ENCODE measurements at regions not wholly inside any gene's neighbourhood (a gene's known extent, or its start where the extent isn't known, plus 50 kb on each side); places are given as distances from the start of the nearest gene placed in this dataset.

DNA sequence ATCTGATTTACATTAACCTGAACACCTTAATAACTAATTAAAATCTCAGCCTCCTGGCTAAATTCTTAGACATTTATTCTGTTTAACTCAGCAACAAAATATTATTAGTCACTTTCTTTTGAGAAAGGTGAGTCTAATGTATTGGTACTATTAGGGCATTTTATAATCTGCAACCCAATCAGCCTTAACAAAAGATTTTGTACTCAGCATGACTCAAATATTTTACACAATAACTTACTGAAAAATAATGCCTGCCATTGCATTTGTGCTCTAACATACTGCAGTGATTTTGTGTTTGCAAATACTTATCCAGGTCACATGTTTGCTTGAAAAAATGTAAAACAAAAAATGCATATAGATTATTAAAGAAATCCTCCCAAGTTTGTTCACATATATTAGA is 1129.9 kb downstream of the TAF11L14 start:
- in situ Hi-C loops (cut with HindIII; ENCODE audit: extremely low pct_ligation_motif_present, low pct_unique_long_range_greater_than_20kb) (no loop called here), intact Hi-C loops (cut with micrococcal nuclease; ENCODE audit: unreplicated experiment) (no loop called here)
- Histone ChIP-seq H3K27ac (ENCODE audit: extremely low read length, insufficient read depth, low read length) (no peak overlapping the region), H3K9me3 (ENCODE audit: low read length) (no peaks in the 10 kb centered on the region), H3K4me2 (ENCODE audit: low read depth, low read length) (no peak overlapping the region), H4K20me1 (ENCODE audit: insufficient read depth, low read length) (no peaks in the 10 kb centered on the region), H2AFZ (ENCODE audit: low read length) (no peak overlapping the region), H3K4me1 (ENCODE audit: insufficient read depth, low read length) (no peaks in the 10 kb centered on the region), H3K36me3 (replicated peaks in 1 of 2; ENCODE audit: control insufficient read depth in 1 of 2, insufficient read depth in 2 of 2, low read length in 2 of 2) (no peaks in the 10 kb centered on the region), H3K4me3 (replicated peaks in 1 of 3; ENCODE audit: insufficient read depth in 1 of 3, low read depth in 2 of 3, low read length in 3 of 3) (no peak overlapping the region), H3K9ac (ENCODE audit: insufficient read depth, low read depth, low read length) (no peak overlapping the region), H3K27me3 (ENCODE audit: control insufficient read depth in 1 of 2, insufficient read depth in 2 of 2, low read length in 2 of 2) (no peaks in the 10 kb centered on the region), H3K79me2 (ENCODE audit: insufficient read depth, low read length) (no peaks in the 10 kb centered on the region)
- ChIA-PET POLR2A (no interaction called here), CTCF (ENCODE audit: low intra/inter-chr PET ratio, low total read pairs) (no interaction called here)
- TF ChIP-seq ZFP41 (CRISPR knock-in tag; IDR thresholded peaks at IDR 0.05; ENCODE audit: borderline replicate concordance) (no peak), MEIS2 (CRISPR knock-in tag; IDR thresholded peaks at IDR 0.05) (no peak), YEATS4 (CRISPR knock-in tag; IDR thresholded peaks at IDR 0.05; ENCODE audit: borderline replicate concordance) (no peak), FOXK2 (IDR thresholded peaks at IDR 0.05) (no peak), ZNF749 (CRISPR knock-in tag; IDR thresholded peaks at IDR 0.05; ENCODE audit: borderline replicate concordance) (no peak), ZBTB21 (CRISPR knock-in tag; IDR thresholded peaks at IDR 0.05) (no peak), ZNF772 (CRISPR knock-in tag; IDR thresholded peaks at IDR 0.05) (no peak), ZNF543 (CRISPR knock-in tag; IDR thresholded peaks at IDR 0.05) (no peak), ZSCAN21 (CRISPR knock-in tag; IDR thresholded peaks at IDR 0.05; ENCODE audit: borderline replicate concordance) (no peak), KDM5A (IDR thresholded peaks at IDR 0.05; ENCODE audit: borderline replicate concordance, low read length) (no peak), RARG (CRISPR knock-in tag; IDR thresholded peaks at IDR 0.05; ENCODE audit: low read depth) (no peak), ZNF367 (CRISPR knock-in tag; IDR thresholded peaks at IDR 0.05; ENCODE audit: borderline replicate concordance) (no peak), ZNF83 (CRISPR knock-in tag; IDR thresholded peaks at IDR 0.05; ENCODE audit: borderline replicate concordance) (no peak), MEF2D (CRISPR knock-in tag; IDR thresholded peaks at IDR 0.05) (no peak)
- no peak for ATAC-seq
- no peak for DNase-seq (ENCODE audit: low spot score)
- no TSS peak for BruUV-seq (replicated peaks)
- no peak for FAIRE-seq

All from HepG2 (cell line).